Stomach (tissue), 8 donors: ENCODE measurements at regions not wholly inside any gene's neighbourhood (a gene's known extent, or its start where the extent isn't known, plus 50 kb on each side); places are given as distances from the start of the nearest gene placed in this dataset.

ENCODE experiments used
- DNase-seq, 2 donors: peaks; one replicate each; pipeline versions ENCODE4 v3.0.0 to v3.0.0-alpha.2; 2013 to 2019
- H3K27ac ChIP-seq, 5 donors: fragments of 200-600 bp in 4 of 5; sonication (generic) in 4 of 5; one replicate each; pipeline ENCODE4 v1.5.1; 2013 to 2019; ENCODE audit warnings: mild to moderate bottlenecking in 1 of 5, moderate library complexity in 1 of 5
- H3K27me3 ChIP-seq, 3 donors: fragments of 200-600 bp; sonication (generic); one replicate each; pipeline ENCODE4 v1.5.1; 2017 to 2019; ENCODE audit warnings: mixed run types in 1 of 3
- H3K36me3 ChIP-seq, 4 donors: fragments of 200-600 bp; sonication (generic); 1 replicate in 3 of 4; 2 replicates in 1 of 4; pipeline ENCODE4 v1.5.1; 2016 to 2019
- H3K4me1 ChIP-seq, 4 donors: fragments of 200-600 bp; sonication (generic); one replicate each; pipeline ENCODE4 v1.5.1; 2016 to 2019
- H3K4me3 ChIP-seq, 4 donors: fragments of 200-600 bp; sonication (generic) in 3 of 4; one replicate each; pipeline ENCODE4 v1.5.1; 2016 to 2019; ENCODE audit warnings: mild to moderate bottlenecking in 1 of 4
- H3K9me3 ChIP-seq, 4 donors: fragments of 200-600 bp; sonication (generic); one replicate each; pipeline ENCODE4 v1.5.1; 2016 to 2019
- CTCF ChIP-seq, 7 experiments: fragments of 450-650 bp in 4 of 7; fragments of 200-600 bp in 3 of 7; sonication (generic) in 3 of 7; IDR thresholded peaks; one replicate each; pipeline ENCODE4 v1.5.1; 2016 to 2019; ENCODE audit warnings: antibody characterized with exemption in 7 of 7, control low read depth in 2 of 7, mild to moderate bottlenecking in 1 of 7
- EP300 ChIP-seq: sonication (generic); formaldehyde crosslinking; IDR thresholded peaks from one replicate; pipeline ENCODE4 v1.6.1; 2017; ENCODE audit warnings: antibody characterized with exemption
- POLR2A ChIP-seq, 4 donors: fragments of 450-650 bp; IDR thresholded peaks; one replicate each; pipeline ENCODE4 v1.6.1; 2016; ENCODE audit warnings: antibody characterized with exemption in 4 of 4, control low read depth in 2 of 4, mild to moderate bottlenecking in 1 of 4, moderate library complexity in 1 of 4
- POLR2AphosphoS5 ChIP-seq, 3 donors: sonication (generic); formaldehyde crosslinking; IDR thresholded peaks; one replicate each; pipeline ENCODE4 v1.6.1; 2016; ENCODE audit warnings: antibody characterized with exemption in 3 of 3
- WGBS, 5 donors: extraction: QIAGEN DNeasy Blood & Tissue Kit in 3 of 5; methylation state at CpG; one replicate each; pipeline versions ENCODE4 v1.1.5 to v1.1.7; 2013 to 2018; 5-methylcytosine and 5-hydroxymethylcytosine counted together
- intact Hi-C: fragments of 100-400 bp; cut with DNase I; formaldehyde crosslinking; loops from one replicate; pipeline ENCODE4 v1.15.1; 2023; ENCODE audit warnings: low total_unique reads
- donor health status: healthy with polysubstance abuse.
- donor health status: Bipolar disorder and iron deficiency.
- donor health status: healthy.

GRCh38 chr14:34093883-34094282 is 143.0 kb upstream of the EGLN3 start:
- Histone ChIP-seq H3K4me3 (no peak overlapping the region), H3K27ac (no peak overlapping the region), H3K27me3 (no peaks in the 10 kb centered on the region), H3K4me1 (peaks cover 11 to 14% (median 12%) of the 10 kb centered on the region in 4 donors), H3K36me3 (no peaks in the 10 kb centered on the region), H3K9me3 (no peaks in the 10 kb centered on the region)
- intact Hi-C loops: loop anchor here (10.0 kb wide), 1 partner anchor 249 kb away; no protein-coding TSS in a partner anchor
- TF ChIP-seq CTCF (IDR thresholded peaks at IDR 0.05) (no peak), EP300 (no peak), POLR2AphosphoS5 (IDR thresholded peaks at IDR 0.05) (no peak), POLR2A (IDR thresholded peaks at IDR 0.05) (no peak)
- WGBS, 5 donors: 79 to 86% (median 82%) methylated on average over 3 of the region's 3 CpGs
- no peak for DNase-seq

- H3K4me3 ChIP-seq: no peak overlapping the region
- TF ChIP-seq POLR2A (IDR thresholded peaks at IDR 0.05) (no peak), CTCF (IDR thresholded peaks at IDR 0.05) (no peak), EP300 (no peak), POLR2AphosphoS5 (IDR thresholded peaks at IDR 0.05) (no peak)
- no peak overlapping the region for H3K27ac ChIP-seq
- H3K9me3 ChIP-seq: peaks cover 0 to 4% (median 0%) of the 10 kb centered on the region in 4 donors
- intact Hi-C loops: loop anchor here (10.0 kb wide), 1 partner anchor 246 kb away; no protein-coding TSS in a partner anchor
- H3K27me3 ChIP-seq: no peaks in the 10 kb centered on the region
- no peaks in the 10 kb centered on the region for H3K4me1 ChIP-seq
- DNase-seq: no peak
- no peaks in the 10 kb centered on the region for H3K36me3 ChIP-seq
Observed at GRCh38 chr14:34090451-34090850, 139.6 kb upstream of the EGLN3 start.

GRCh38 chr14:34088914-34089313 is 138.0 kb upstream of the EGLN3 start:
- no peaks in the 10 kb centered on the region for H3K4me1 ChIP-seq
- intact Hi-C loops: no loop called here
- no peaks in the 10 kb centered on the region for H3K36me3 ChIP-seq
- no peak overlapping the region for H3K4me3 ChIP-seq
- 29 to 50% (median 40%) methylated on average over 2 of the region's 2 CpGs for WGBS, 5 donors
- H3K9me3 ChIP-seq: peaks cover 0 to 4% (median 0%) of the 10 kb centered on the region in 4 donors
- DNase-seq: no peak
- H3K27me3 ChIP-seq: no peaks in the 10 kb centered on the region
- TF ChIP-seq CTCF (IDR thresholded peaks at IDR 0.05): no peak
- no peak for TF ChIP-seq POLR2A (IDR thresholded peaks at IDR 0.05)
- TF ChIP-seq EP300: no peak
- TF ChIP-seq POLR2AphosphoS5 (IDR thresholded peaks at IDR 0.05): no peak
- no peak overlapping the region for H3K27ac ChIP-seq

- TF ChIP-seq POLR2A (IDR thresholded peaks at IDR 0.05) (no peak), CTCF (IDR thresholded peaks at IDR 0.05) (no peak), EP300 (no peak), POLR2AphosphoS5 (IDR thresholded peaks at IDR 0.05) (no peak)
- WGBS, 5 donors: 93 to 99% (median 95%) methylated on average over 3 of the region's 3 CpGs
- no peak overlapping the region for H3K27ac ChIP-seq
- DNase-seq: no peak
- no peak overlapping the region for H3K4me3 ChIP-seq
- H3K27me3 ChIP-seq: no peaks in the 10 kb centered on the region
- intact Hi-C loops: no loop called here
- H3K36me3 ChIP-seq: no peaks in the 10 kb centered on the region
- peaks cover 0 to 4% (median 0%) of the 10 kb centered on the region in 4 donors for H3K9me3 ChIP-seq
- H3K4me1 ChIP-seq: peaks cover 2 to 9% (median 4%) of the 10 kb centered on the region in 4 donors
Observed at GRCh38 chr14:34087571-34087970, 136.7 kb upstream of the EGLN3 start.
